ENCODE measurements at regions not wholly inside any gene's neighbourhood (a gene's known extent, or its start where the extent isn't known, plus 50 kb on each side); places are given as distances from the start of the nearest gene placed in this dataset.

DNA sequence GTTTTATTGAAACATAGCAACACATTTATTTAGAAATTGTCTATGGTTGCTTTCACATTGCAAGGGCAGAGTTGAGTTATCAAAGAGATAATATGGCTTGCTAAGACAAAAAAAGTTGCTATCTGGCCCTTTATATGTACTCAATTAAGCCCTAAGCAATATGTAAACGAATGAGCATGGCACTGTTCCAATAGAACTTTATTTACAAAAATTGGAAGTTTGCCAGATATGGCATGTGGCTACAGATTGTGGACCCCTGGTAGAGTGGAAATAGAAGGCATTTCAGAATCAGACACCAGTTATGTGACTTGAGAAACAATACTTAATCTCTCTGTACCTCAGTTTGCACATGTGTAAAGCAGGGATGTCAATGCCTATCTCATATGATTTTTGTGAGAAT is 515.6 kb upstream of the SGO1 start:
- Histone ChIP-seq H3K27me3 (replicated peaks; ENCODE audit: insufficient read depth) (no peaks in the 10 kb centered on the region), H4K20me1 (ENCODE audit: insufficient read depth) (no peaks in the 10 kb centered on the region), H3F3A (ENCODE audit: insufficient read depth) (no peaks in the 10 kb centered on the region), H3K9ac (no peak overlapping the region), H2AFZ (no peak overlapping the region), H3K9me3 (ENCODE audit: low read depth) (no peaks in the 10 kb centered on the region), H3K27ac (no peak overlapping the region), H3K4me2 (ENCODE audit: unreplicated experiment) (no peak overlapping the region), H3K4me1 (ENCODE audit: insufficient read depth) (no peaks in the 10 kb centered on the region), H3K36me3 (ENCODE audit: low read depth) (no peaks in the 10 kb centered on the region), H3K79me2 (ENCODE audit: insufficient read depth) (no peaks in the 10 kb centered on the region), H3K9me2 (ENCODE audit: insufficient read depth) (no peaks in the 10 kb centered on the region), H3K4me3 (no peak overlapping the region)
- 51 to 58% methylated on average over 1 of the region's 1 CpG for WGBS, 2 experiments (ENCODE audit: low coverage in 1 of 2, low lambda C conversion rate in 2 of 2, missing lambda C conversion rate in 2 of 2)
- in situ Hi-C loops (cut with MboI) = no loop called here
- no peak for TF ChIP-seq EZH2phosphoT487 (IDR thresholded peaks at IDR 0.05; ENCODE audit: insufficient read depth, low read depth)
- no peak for TF ChIP-seq EZH2 (IDR thresholded peaks at IDR 0.05; ENCODE audit: insufficient read depth, poor library complexity, severe bottlenecking)
- DNase-seq = no peak

DNA sequence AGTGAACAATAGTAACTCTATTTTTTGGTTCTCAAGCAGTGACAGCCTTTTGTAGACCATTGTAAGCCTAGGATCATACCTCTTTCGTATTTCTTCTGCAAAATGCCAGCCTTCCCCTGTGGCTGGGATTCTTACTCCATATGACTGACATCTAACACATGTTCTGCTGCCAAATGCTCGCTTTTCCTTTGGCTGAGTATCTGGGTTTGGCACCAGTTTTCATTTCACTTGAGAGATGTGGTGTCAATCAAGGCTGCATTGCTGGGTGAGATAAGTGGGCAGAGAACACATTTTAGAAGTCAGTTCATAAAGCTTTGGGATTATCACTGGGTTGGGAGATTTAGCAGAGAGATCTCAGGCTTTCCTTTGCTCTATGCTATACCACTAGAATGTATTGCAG is 514.7 kb upstream of the SGO1 start:
- H3K36me3 ChIP-seq (ENCODE audit: low read depth) = no peaks in the 10 kb centered on the region
- no peak overlapping the region for H3K4me3 ChIP-seq
- no peaks in the 10 kb centered on the region for H3K9me3 ChIP-seq (ENCODE audit: low read depth)
- H3K9ac ChIP-seq = no peak overlapping the region
- no peaks in the 10 kb centered on the region for H3K27me3 ChIP-seq (replicated peaks; ENCODE audit: insufficient read depth)
- no peaks in the 10 kb centered on the region for H3K9me2 ChIP-seq (ENCODE audit: insufficient read depth)
- H4K20me1 ChIP-seq (ENCODE audit: insufficient read depth) = no peaks in the 10 kb centered on the region
- no peak overlapping the region for H2AFZ ChIP-seq
- no peak for TF ChIP-seq EZH2phosphoT487 (IDR thresholded peaks at IDR 0.05; ENCODE audit: insufficient read depth, low read depth)
- TF ChIP-seq EZH2 (IDR thresholded peaks at IDR 0.05; ENCODE audit: insufficient read depth, poor library complexity, severe bottlenecking) = no peak
- H3K4me1 ChIP-seq (ENCODE audit: insufficient read depth) = no peaks in the 10 kb centered on the region
- in situ Hi-C loops (cut with MboI) = no loop called here
- no peak overlapping the region for H3K27ac ChIP-seq
- H3K4me2 ChIP-seq (ENCODE audit: unreplicated experiment) = no peak overlapping the region
- H3K79me2 ChIP-seq (ENCODE audit: insufficient read depth) = no peaks in the 10 kb centered on the region
- DNase-seq = no peak
- 35 to 47% methylated on average over 2 of the region's 2 CpGs for WGBS, 2 experiments (ENCODE audit: low coverage in 1 of 2, low lambda C conversion rate in 2 of 2, missing lambda C conversion rate in 2 of 2)
- H3F3A ChIP-seq (ENCODE audit: insufficient read depth) = no peaks in the 10 kb centered on the region

DNA sequence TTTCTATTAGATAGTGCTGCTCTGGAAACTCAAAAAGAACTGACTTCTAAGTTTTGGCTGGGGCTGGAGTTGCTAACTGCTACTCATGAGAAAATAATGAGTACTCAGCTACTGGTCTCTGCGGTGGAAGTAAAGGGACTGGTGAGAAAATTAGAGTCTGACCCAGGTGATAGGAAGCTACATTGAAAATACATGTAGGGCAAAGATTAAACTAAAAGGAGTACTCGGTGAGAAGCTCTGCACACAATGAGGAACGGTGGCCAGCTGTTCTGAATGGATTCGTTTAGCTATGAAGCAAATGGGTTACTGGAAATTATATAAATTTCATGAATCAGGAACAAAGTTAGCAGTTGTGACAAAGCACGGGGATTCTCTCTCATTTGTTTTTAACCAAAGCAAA is 512.9 kb upstream of the SGO1 start:
- Histone ChIP-seq H3K9me2 (ENCODE audit: insufficient read depth) (no peaks in the 10 kb centered on the region), H3K4me1 (ENCODE audit: insufficient read depth) (no peaks in the 10 kb centered on the region), H3K36me3 (ENCODE audit: low read depth) (no peaks in the 10 kb centered on the region), H3F3A (ENCODE audit: insufficient read depth) (no peaks in the 10 kb centered on the region), H2AFZ (no peak overlapping the region), H3K79me2 (ENCODE audit: insufficient read depth) (no peaks in the 10 kb centered on the region), H3K27ac (no peak overlapping the region), H3K4me3 (no peak overlapping the region), H3K27me3 (replicated peaks; ENCODE audit: insufficient read depth) (no peaks in the 10 kb centered on the region), H4K20me1 (ENCODE audit: insufficient read depth) (no peaks in the 10 kb centered on the region), H3K4me2 (ENCODE audit: unreplicated experiment) (no peak overlapping the region), H3K9me3 (ENCODE audit: low read depth) (no peaks in the 10 kb centered on the region), H3K9ac (no peak overlapping the region)
- TF ChIP-seq EZH2phosphoT487 (IDR thresholded peaks at IDR 0.05; ENCODE audit: insufficient read depth, low read depth) (no peak), EZH2 (IDR thresholded peaks at IDR 0.05; ENCODE audit: insufficient read depth, poor library complexity, severe bottlenecking) (no peak)
- in situ Hi-C loops (cut with MboI) = no loop called here
- no peak for DNase-seq
- 63 to 65% methylated on average over 5 of the region's 5 CpGs for WGBS, 2 experiments (ENCODE audit: low coverage in 1 of 2, low lambda C conversion rate in 2 of 2, missing lambda C conversion rate in 2 of 2)

DNA sequence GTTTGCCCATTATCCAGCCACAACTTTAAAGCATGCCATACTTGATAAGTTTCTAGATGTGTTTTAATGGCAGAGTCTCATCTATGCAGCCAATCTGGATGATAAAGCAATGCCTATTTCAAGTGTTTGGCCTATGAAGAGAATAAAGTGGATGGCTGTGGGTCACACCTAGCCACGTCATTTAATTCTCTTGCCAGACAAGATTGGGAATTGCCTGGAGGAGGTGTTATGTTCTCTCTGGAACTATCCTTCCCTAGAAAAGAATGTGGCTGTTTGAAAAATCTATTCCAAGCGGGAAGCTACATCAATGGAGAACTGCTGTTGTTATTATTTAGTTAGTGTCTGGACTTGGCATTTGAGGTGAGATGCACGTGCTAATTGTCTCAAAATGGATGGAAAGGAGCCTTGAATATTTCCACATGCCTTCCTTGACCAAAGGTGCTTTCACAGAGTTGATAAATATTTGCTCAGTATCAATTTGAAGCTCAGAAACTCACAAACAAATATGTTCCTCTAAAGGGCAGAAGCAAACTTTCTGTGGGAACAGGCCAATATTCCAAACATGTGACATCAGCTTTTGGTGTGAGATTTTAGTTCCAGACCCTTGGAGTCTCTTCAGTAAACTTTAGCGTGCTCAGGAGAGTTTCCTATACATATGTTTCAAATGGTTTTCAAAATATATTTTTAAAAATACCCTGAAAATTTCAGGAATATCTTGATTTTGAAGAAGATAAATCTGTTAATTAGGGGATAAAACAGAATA is 510.6 kb upstream of the SGO1 start:
- no peaks in the 10 kb centered on the region for H3K4me1 ChIP-seq (ENCODE audit: insufficient read depth)
- H3K36me3 ChIP-seq (ENCODE audit: low read depth) = no peaks in the 10 kb centered on the region
- TF ChIP-seq EZH2 (IDR thresholded peaks at IDR 0.05; ENCODE audit: insufficient read depth, poor library complexity, severe bottlenecking) (no peak), EZH2phosphoT487 (IDR thresholded peaks at IDR 0.05; ENCODE audit: insufficient read depth, low read depth) (no peak)
- H3K4me2 ChIP-seq (ENCODE audit: unreplicated experiment) = no peak overlapping the region
- in situ Hi-C loops (cut with MboI) = no loop called here
- no peaks in the 10 kb centered on the region for H3K79me2 ChIP-seq (ENCODE audit: insufficient read depth)
- H3K9ac ChIP-seq = no peak overlapping the region
- H3K27ac ChIP-seq = no peak overlapping the region
- H4K20me1 ChIP-seq (ENCODE audit: insufficient read depth) = no peaks in the 10 kb centered on the region
- H3K9me3 ChIP-seq (ENCODE audit: low read depth) = no peaks in the 10 kb centered on the region
- WGBS, 2 experiments (ENCODE audit: low coverage in 1 of 2, low lambda C conversion rate in 2 of 2, missing lambda C conversion rate in 2 of 2) = 30 to 31% methylated on average over 4 of the region's 4 CpGs
- H3F3A ChIP-seq (ENCODE audit: insufficient read depth) = no peaks in the 10 kb centered on the region
- H3K9me2 ChIP-seq (ENCODE audit: insufficient read depth) = no peaks in the 10 kb centered on the region
- no peak overlapping the region for H3K4me3 ChIP-seq
- 0 out of 2 replicates have a peak overlapping the region, but pooled peaks have one; percentile 0 for H2AFZ ChIP-seq
- no peaks in the 10 kb centered on the region for H3K27me3 ChIP-seq (replicated peaks; ENCODE audit: insufficient read depth)
- DNase-seq = no peak
